IMR-90 (cell line): ENCODE measurements at regions not wholly inside any gene's neighbourhood (a gene's known extent, or its start where the extent isn't known, plus 50 kb on each side); places are given as distances from the start of the nearest gene placed in this dataset.

Source experiments
- ATAC-seq: fragments of 200-7000 bp; cut with Tn5 transposase; 2 replicates; pipeline ENCODE4 v1.9.1; 2020; ENCODE audit warnings: low read depth, mild to moderate bottlenecking, moderate library complexity
- BruUV-seq: library from RNA; stranded (reverse); fragments of 400-500 nt; replicated peaks from 2 replicates; lab custom pipeline; 2021; lab: Mats Ljungman, UMichigan
- CTCF ChIA-PET: fragments of 300-600 bp; formaldehyde crosslinking; extraction: SDS; loops from one replicate; lab custom pipeline; 2021; ENCODE audit warnings: antibody characterized with exemption; lab: Yijun Ruan, JAX
- POLR2A ChIA-PET: fragments of 300-600 bp; sonication (Branson Sonifier 250); formaldehyde crosslinking; loops from one replicate; lab custom pipeline; 2022; ENCODE audit warnings: antibody characterized with exemption; ENCODE audit not compliant: unreplicated experiment; lab: Charles Lee
- DNase-seq: peaks from one replicate; pipeline ENCODE4 v3.0.0; 2013
- H2AFZ ChIP-seq: replicated peaks from 2 replicates; pipeline ENCODE3; 2013; ENCODE audit warnings: low read length, mild to moderate bottlenecking; ENCODE audit not compliant: poor library complexity
- H2AK5ac ChIP-seq: 2 replicates; pipeline ENCODE4 v1.6.1; 2013; ENCODE audit warnings: low read depth, low read length, inconsistent platforms
- H2AK9ac ChIP-seq: replicated peaks from 2 replicates; pipeline ENCODE3; 2013; ENCODE audit warnings: mild to moderate bottlenecking, low read depth, low read length, moderate library complexity; ENCODE audit not compliant: poor library complexity
- H2BK120ac ChIP-seq: 2 replicates; pipeline ENCODE4 v1.6.1; 2013; ENCODE audit warnings: low read depth, low read length, inconsistent platforms
- H2BK15ac ChIP-seq: 3 replicates; pipeline ENCODE4 v1.6.1; 2013; ENCODE audit warnings: low read depth, low read length, inconsistent platforms
- H2BK20ac ChIP-seq: 2 replicates; pipeline ENCODE4 v1.6.1; 2013; ENCODE audit warnings: low read depth, mild to moderate bottlenecking, inconsistent platforms, low read length, moderate library complexity
- H2BK5ac ChIP-seq: 2 replicates; pipeline ENCODE4 v1.6.1; 2013; ENCODE audit warnings: mild to moderate bottlenecking, low read depth, low read length, inconsistent platforms; ENCODE audit not compliant: poor library complexity, severe bottlenecking
- H3K14ac ChIP-seq: replicated peaks from 2 replicates; pipeline ENCODE4 v1.6.1; 2013; ENCODE audit warnings: low read depth, low read length, inconsistent platforms
- H3K18ac ChIP-seq: 2 replicates; pipeline ENCODE4 v1.6.1; 2013; ENCODE audit warnings: low read depth, low read length, control low read depth
- H3K23ac ChIP-seq: 2 replicates; pipeline ENCODE4 v1.6.1; 2013; ENCODE audit warnings: low read depth, low read length, inconsistent platforms
- H3K27ac ChIP-seq: 2 replicates; pipeline ENCODE4 v1.5.1; 2013; ENCODE audit warnings: mild to moderate bottlenecking, control low read depth, low read length; ENCODE audit not compliant: insufficient read depth
- H3K27me3 ChIP-seq: 2 replicates; pipeline ENCODE4 v1.6.1; 2013; ENCODE audit warnings: low read length; ENCODE audit not compliant: control insufficient read depth, insufficient read depth
- H3K36me3 ChIP-seq: 2 replicates; pipeline ENCODE4 v1.6.1; 2013; ENCODE audit warnings: low read length, mixed read lengths; ENCODE audit not compliant: control insufficient read depth, insufficient read depth
- H3K4ac ChIP-seq: 2 replicates; pipeline ENCODE4 v1.6.1; 2013; ENCODE audit warnings: low read depth, low read length, inconsistent platforms
- H3K4me1 ChIP-seq: 2 replicates; pipeline ENCODE4 v1.6.1; 2013; ENCODE audit warnings: low read length, mixed read lengths; ENCODE audit not compliant: control insufficient read depth, insufficient read depth
- H3K4me2 ChIP-seq: 2 replicates; pipeline ENCODE4 v1.6.1; 2013; ENCODE audit warnings: low read depth, mild to moderate bottlenecking, control low read depth, low read length, moderate library complexity
- H3K4me3 ChIP-seq: 2 replicates; pipeline ENCODE4 v1.5.1; 2013; ENCODE audit warnings: low read depth, mild to moderate bottlenecking, control low read depth, low read length, moderate library complexity; ENCODE audit not compliant: insufficient read depth
- H3K56ac ChIP-seq: 2 replicates; pipeline ENCODE4 v1.6.1; 2013; ENCODE audit warnings: low read length, inconsistent platforms; ENCODE audit not compliant: insufficient read depth; ENCODE audit errors: extremely low read depth
- H3K79me1 ChIP-seq, 2 experiments: 2 replicates each; pipeline ENCODE4 v1.6.1; 2013; ENCODE audit warnings: low read length in 2 of 2, inconsistent platforms in 1 of 2, low read depth in 1 of 2
- H3K9ac ChIP-seq: 2 replicates; pipeline ENCODE4 v1.6.1; 2013; ENCODE audit warnings: low read depth, low read length, control low read depth
- H3K9me1 ChIP-seq: 2 replicates; pipeline ENCODE4 v1.6.1; 2013; ENCODE audit warnings: low read length, inconsistent platforms; ENCODE audit not compliant: insufficient read depth
- H3K9me3 ChIP-seq: 2 replicates; pipeline ENCODE4 v1.6.1; 2013; ENCODE audit warnings: low read length; ENCODE audit not compliant: control insufficient read depth, insufficient read depth
- H4K20me1 ChIP-seq: 2 replicates; pipeline ENCODE4 v1.6.1; 2013; ENCODE audit warnings: low read length, inconsistent platforms; ENCODE audit not compliant: insufficient read depth
- H4K5ac ChIP-seq: 2 replicates; pipeline ENCODE4 v1.6.1; 2013; ENCODE audit warnings: mild to moderate bottlenecking, low read depth, low read length, control low read depth
- H4K8ac ChIP-seq, 2 experiments: 2 replicates each; pipeline ENCODE4 v1.6.1; 2013; ENCODE audit warnings: low read depth in 2 of 2, low read length in 2 of 2, control low read depth in 1 of 2, inconsistent platforms in 1 of 2
- H4K91ac ChIP-seq: 2 replicates; pipeline ENCODE4 v1.6.1; 2013; ENCODE audit warnings: low read depth, low read length, inconsistent platforms; ENCODE audit not compliant: insufficient read depth
- ELK1 ChIP-seq: fragments of 150-350 bp; IDR thresholded peaks from 2 replicates; pipeline ENCODE4 v1.6.1; 2016; ENCODE audit warnings: low read depth, mild to moderate bottlenecking, low read length, moderate library complexity, borderline replicate concordance
- USF2 ChIP-seq: fragments of 150-350 bp; IDR thresholded peaks from 2 replicates; pipeline ENCODE4 v1.6.1; 2017; ENCODE audit warnings: mild to moderate bottlenecking, antibody characterized with exemption, low read length, low read depth
- WGBS, 2 experiments: methylation state at CpG; one replicate each; pipeline versions ENCODE4 v1.1.5 to v1.1.7; 2013; ENCODE audit warnings: missing lambda C conversion rate in 2 of 2; ENCODE audit not compliant: insufficient read length in 1 of 2; ENCODE audit errors: extremely low coverage in 2 of 2; 5-methylcytosine and 5-hydroxymethylcytosine counted together
- dilution Hi-C: fragments of 300-500 bp; cut with HindIII; formaldehyde crosslinking; loops from one replicate; pipeline ENCODE4 v1.14.3; 2018; ENCODE audit warnings: low sequenced_read_pairs; ENCODE audit not compliant: unreplicated experiment
- in situ Hi-C: fragments of 300-500 bp; cut with MboI; formaldehyde crosslinking; loops from 3 replicates; pipeline ENCODE4 v1.14.3; 2019; ENCODE audit warnings: low sequenced_read_pairs, inconsistent platforms, mixed read lengths
- intact Hi-C: fragments of 100-400 bp; cut with micrococcal nuclease; formaldehyde crosslinking; loops from 2 replicates; pipeline ENCODE4 v1.10.0; 2022

- no peaks in the 10 kb centered on the region for H3K9me1 ChIP-seq
- H3K79me1 ChIP-seq = no peaks in the 10 kb centered on the region
- no peak overlapping the region for H2BK20ac ChIP-seq
- no peaks in the 10 kb centered on the region for H3K36me3 ChIP-seq
- WGBS, 2 experiments = 16% methylated on average over 8 of the region's 14 CpGs; no CpG with 5 or more reads in 1 of the 2 experiments
- no peaks in the 10 kb centered on the region for H3K27me3 ChIP-seq
- H3K4me1 ChIP-seq = no peaks in the 10 kb centered on the region
- ChIA-PET CTCF (no interaction called here), POLR2A (no interaction called here)
- H2AK9ac ChIP-seq = no peak overlapping the region
- no peak overlapping the region for H2BK5ac ChIP-seq
- no peak overlapping the region for H2BK120ac ChIP-seq
- BruUV-seq = no TSS peak
- H3K23ac ChIP-seq = no peak overlapping the region
- ATAC-seq (no peak), DNase-seq (no peak)
- H3K56ac ChIP-seq = no peak overlapping the region
- H4K20me1 ChIP-seq = no peaks in the 10 kb centered on the region
- peaks cover 4% of the 10 kb centered on the region; the same call in 1 of the 2 replicates for H3K9me3 ChIP-seq
- H4K91ac ChIP-seq = no peak overlapping the region
- no peak for TF ChIP-seq ELK1
- no peak for TF ChIP-seq USF2
- H3K27ac ChIP-seq = no peak overlapping the region
- no peak overlapping the region for H3K4ac ChIP-seq
- no peak overlapping the region for H2AK5ac ChIP-seq
- H3K18ac ChIP-seq = no peak overlapping the region
- H3K9ac ChIP-seq = no peak overlapping the region
- intact Hi-C loops = no loop called here
- H2BK15ac ChIP-seq = no peak overlapping the region
- no peak overlapping the region for H3K4me2 ChIP-seq
- no peak overlapping the region for H4K5ac ChIP-seq
- no peak overlapping the region for H3K14ac ChIP-seq
- no peak overlapping the region for H2AFZ ChIP-seq
- no peak overlapping the region for H3K4me3 ChIP-seq
- in situ Hi-C loops = no loop called here
- dilution Hi-C loops = no loop called here
- H4K8ac ChIP-seq = no peak overlapping the region
Measured at GRCh38 chr2:116133381-116133942, 1681.0 kb upstream of the DDX18 start.
